Mammary epithelial cell (primary cell): ENCODE measurements at regions not wholly inside any gene's neighbourhood (a gene's known extent, or its start where the extent isn't known, plus 50 kb on each side); places are given as distances from the start of the nearest gene placed in this dataset.

Experiments used
- CTCF ChIP-seq, 2 donors: IDR thresholded peaks in 1 of 2; conservative IDR thresholded peaks in 1 of 2; 2 replicates each; pipeline ENCODE4 v1.5.1; 2011 to 2012; ENCODE audit warnings: inconsistent platforms in 2 of 2, low read length in 2 of 2, mild to moderate bottlenecking in 2 of 2, control low read depth in 1 of 2, low read depth in 1 of 2; ENCODE audit not compliant: insufficient read depth in 1 of 2; ENCODE audit errors: extremely low read depth in 1 of 2
- EZH2 ChIP-seq: IDR thresholded peaks from 2 replicates; pipeline ENCODE4 v1.6.1; 2012; ENCODE audit warnings: low read length, inconsistent platforms, borderline replicate concordance

- TF ChIP-seq CTCF (conservative IDR thresholded peaks at IDR 0.05 in 1 of 2, IDR thresholded peaks at IDR 0.05 in 1 of 2; ENCODE audit: extremely low read depth in 1 of 2, insufficient read depth in 1 of 2, low read depth in 1 of 2, low read length in 2 of 2) (peak; percentile 79 to 91), EZH2 (no peak)
These were observed 69.3 kb downstream of the SERPINA3 start for GRCh38 chr14:94681300-94682060.
